ENCODE measurements at regions not wholly inside any gene's neighbourhood (a gene's known extent, or its start where the extent isn't known, plus 50 kb on each side); places are given as distances from the start of the nearest gene placed in this dataset.

DNA sequence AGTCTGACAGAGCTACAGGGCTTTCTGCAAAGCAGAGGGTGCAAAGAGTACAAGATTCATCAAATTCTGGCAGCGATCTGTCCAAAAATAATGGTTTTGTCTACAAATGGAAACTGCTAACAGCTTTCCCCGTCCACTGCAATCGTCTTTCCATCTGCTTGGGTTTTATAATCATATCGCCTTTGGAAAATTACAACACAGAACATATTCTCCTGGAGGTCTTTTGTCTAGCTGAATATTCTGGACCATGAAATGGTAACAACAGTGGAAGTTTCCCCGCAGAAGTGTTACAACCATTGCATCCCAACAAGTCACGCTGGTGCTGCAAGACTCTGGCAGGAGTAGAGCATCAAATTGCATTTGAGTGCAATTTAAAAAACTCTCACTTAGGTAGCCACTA is 101.2 kb upstream of the BOD1L1 start:
- H2BK20ac ChIP-seq (ENCODE audit: low read length) = no peak overlapping the region
- DNase-seq (ENCODE audit: low read depth in 1 of 2, low spot score in 2 of 2) (no peak), FAIRE-seq (no peak)
- H3K18ac ChIP-seq (ENCODE audit: extremely low read depth, low read length) = no peak overlapping the region
- H3K79me2 ChIP-seq (ENCODE audit: control insufficient read depth in 1 of 2, insufficient read depth in 2 of 2, low read length in 2 of 2) = no peaks in the 10 kb centered on the region
- CTCF ChIA-PET (ENCODE audit: partially characterized antibody) = interaction anchor here (1.3 kb wide), 1 partner anchor 71 kb away, joined by 4 read pairs; no protein-coding TSS in a partner anchor
- H2BK120ac ChIP-seq (replicated peaks; ENCODE audit: low read depth, low read length) = no peak overlapping the region
- no peaks in the 10 kb centered on the region for H3K79me1 ChIP-seq (ENCODE audit: low read depth, low read length)
- no peaks in the 10 kb centered on the region for H3K9me3 ChIP-seq (ENCODE audit: insufficient read depth in 2 of 2, low read depth in 1 of 2, low read length in 1 of 2)
- WGBS, 2 experiments (ENCODE audit: extremely low coverage in 1 of 2, insufficient coverage in 1 of 2, insufficient read length in 1 of 2, insufficient replicate concordance in 2 of 2, low coverage in 1 of 2, low lambda C conversion rate in 2 of 2, missing lambda C conversion rate in 1 of 2) = 90% methylated on average over 6 of the region's 6 CpGs; no CpG with 5 or more reads in 1 of the 2 experiments
- no peaks in the 10 kb centered on the region for H3K4me1 ChIP-seq (replicated peaks in 1 of 4; ENCODE audit: control insufficient read depth in 3 of 4, insufficient read depth in 4 of 4, low read length in 3 of 4)
- H4K91ac ChIP-seq (replicated peaks; ENCODE audit: insufficient read length, low read length) = no peak overlapping the region
- no peak overlapping the region for H2BK5ac ChIP-seq (ENCODE audit: low read depth, low read length)
- H3K56ac ChIP-seq (replicated peaks; ENCODE audit: insufficient read length, low read depth, low read length) = no peak overlapping the region
- H3K23me2 ChIP-seq (ENCODE audit: low read depth, low read length) = no peaks in the 10 kb centered on the region; the same call in 1 of the 2 replicates
- H3K27ac ChIP-seq (ENCODE audit: low read depth, low read length) = no peak overlapping the region
- no peak overlapping the region for H3K9ac ChIP-seq (replicated peaks in 1 of 4; ENCODE audit: extremely low read depth in 1 of 4, low read depth in 3 of 4, low read length in 3 of 4)
- no peak for TF ChIP-seq BRCA1 (IDR thresholded peaks at IDR 0.05; ENCODE audit: low read depth, low read length)
- TF ChIP-seq POU5F1 (IDR thresholded peaks at IDR 0.05; ENCODE audit: low read depth, low read length) = no peak
- TF ChIP-seq SUZ12 (IDR thresholded peaks at IDR 0.05; ENCODE audit: low read length) = no peak
- no peak for TF ChIP-seq SIN3A (conservative IDR thresholded peaks at IDR 0.05 in 1 of 2, IDR thresholded peaks at IDR 0.05 in 1 of 2; ENCODE audit: low read depth in 1 of 2, low read length in 2 of 2)
- no peak for TF ChIP-seq CTBP2 (IDR thresholded peaks at IDR 0.05; ENCODE audit: borderline replicate concordance, insufficient read depth, insufficient read length, low read length)
- TF ChIP-seq SRF (IDR thresholded peaks at IDR 0.05; ENCODE audit: low read depth, low read length) = no peak
- no peak for TF ChIP-seq NANOG (IDR thresholded peaks at IDR 0.05; ENCODE audit: insufficient read depth, low read depth, low read length, poor library complexity, severe bottlenecking)
- TF ChIP-seq ATF3 (IDR thresholded peaks at IDR 0.05; ENCODE audit: insufficient read depth, low read depth, low read length) = no peak
- no peak for TF ChIP-seq TBP (IDR thresholded peaks at IDR 0.05; ENCODE audit: low read depth, low read length)
- no peak for TF ChIP-seq EGR1 (IDR thresholded peaks at IDR 0.05; ENCODE audit: borderline replicate concordance, low read depth, low read length)
- no peak overlapping the region for H2BK15ac ChIP-seq (ENCODE audit: low read length)
- no peak overlapping the region for H2AK5ac ChIP-seq (ENCODE audit: low read depth, low read length)
- POLR2A ChIA-PET (ENCODE audit: partially characterized antibody) = no interaction called here
- H3K14ac ChIP-seq (ENCODE audit: insufficient read length) = no peak overlapping the region
- H4K5ac ChIP-seq (ENCODE audit: insufficient read length, low read depth, low read length) = no peak overlapping the region
- H2AFZ ChIP-seq (ENCODE audit: low read length) = no peak overlapping the region
- no peak overlapping the region for H3K4ac ChIP-seq (replicated peaks; ENCODE audit: insufficient read length, low read depth, low read length)
- no peak overlapping the region for H3K23ac ChIP-seq (ENCODE audit: insufficient read length)
- no peak overlapping the region for H3K4me3 ChIP-seq (ENCODE audit: extremely low read depth in 1 of 4, insufficient read depth in 2 of 4, low read depth in 3 of 4, low read length in 4 of 4)
- no peak overlapping the region for H2BK12ac ChIP-seq (ENCODE audit: low read depth, low read length)
- H3K27me3 ChIP-seq (replicated peaks in 1 of 4; ENCODE audit: control insufficient read depth in 3 of 4, extremely low read depth in 1 of 4, insufficient read depth in 3 of 4, low read length in 3 of 4) = no peaks in the 10 kb centered on the region
- H4K8ac ChIP-seq (ENCODE audit: extremely low read depth, insufficient read depth, low read length) = no peak overlapping the region
- no peak overlapping the region for H3K4me2 ChIP-seq (ENCODE audit: insufficient read depth in 1 of 2, low read depth in 2 of 2, low read length in 2 of 2)
- H4K20me1 ChIP-seq (replicated peaks in 1 of 2; ENCODE audit: control insufficient read depth in 1 of 2, insufficient read depth in 2 of 2, low read length in 2 of 2) = no peaks in the 10 kb centered on the region
- H3K36me3 ChIP-seq (ENCODE audit: control insufficient read depth in 2 of 4, insufficient read depth in 4 of 4, low read length in 3 of 4) = no peaks in the 10 kb centered on the region

Data from H1 (cell line).